Stimulated activated CD8-positive, alpha-beta memory T cell treated with anti-CD3 and anti-CD28 coated beads, Interleukin-7, amount 100 ng/mL, for 48 hours (primary cell): ENCODE measurements at regions not wholly inside any gene's neighbourhood (a gene's known extent, or its start where the extent isn't known, plus 50 kb on each side); places are given as distances from the start of the nearest gene placed in this dataset.
"Not testable (repeated sequence)": the region's sequence is repeated elsewhere in the genome, so short reads cannot be mapped to it uniquely, and the experiment has no call there.

ENCODE experiments used
- DNase-seq, 2 donors: peaks; one replicate each; pipeline ENCODE4 v3.0.0-alpha.2; 2020; ENCODE audit warnings: low read depth in 1 of 2; ENCODE audit errors: extremely low read depth in 1 of 2

- DNase-seq: no peak
Measured at GRCh38 chr5:117587111-117587510, 1012.5 kb upstream of the SEMA6A start.

- DNase-seq: no peak
Measured at GRCh38 chr5:117568622-117569021, 994.0 kb upstream of the SEMA6A start.

GRCh38 chr5:117568126-117568525 is 993.5 kb upstream of the SEMA6A start:
- no peak for DNase-seq

GRCh38 chr5:117562647-117563046 is 988.0 kb upstream of the SEMA6A start:
- no peak for DNase-seq

GRCh38 chr5:117561531-117561930 is 986.9 kb upstream of the SEMA6A start:
- DNase-seq: no peak

GRCh38 chr5:117559005-117559844 is 984.6 kb upstream of the SEMA6A start:
- DNase-seq: no peak

GRCh38 chr5:117551236-117551635 is 976.6 kb upstream of the SEMA6A start:
- DNase-seq: no peak

GRCh38 chr5:117547192-117547591 is 972.6 kb upstream of the SEMA6A start:
- no peak for DNase-seq

GRCh38 chr5:117539692-117540091 is 965.1 kb upstream of the SEMA6A start:
- DNase-seq: no peak

GRCh38 chr5:117533792-117534191 is 959.2 kb upstream of the SEMA6A start:
- DNase-seq: no peak

- not testable (repeated sequence) for DNase-seq
Measured at GRCh38 chr5:117533051-117533670, 958.5 kb upstream of the SEMA6A start.

GRCh38 chr5:117519957-117520500 is 945.4 kb upstream of the SEMA6A start:
- DNase-seq: no peak

- DNase-seq: no peak
Measured at GRCh38 chr5:117504305-117504704, 929.7 kb upstream of the SEMA6A start.

- DNase-seq: no peak
Measured at GRCh38 chr5:117497601-117498000, 923.0 kb upstream of the SEMA6A start.

- no peak for DNase-seq
Measured at GRCh38 chr5:117496801-117497200, 922.2 kb upstream of the SEMA6A start.

- no peak for DNase-seq
Measured at GRCh38 chr5:117494188-117494587, 919.6 kb upstream of the SEMA6A start.

- no peak for DNase-seq
Measured at GRCh38 chr5:117488976-117489500, 914.4 kb upstream of the SEMA6A start.

GRCh38 chr5:117487556-117487955 is 912.9 kb upstream of the SEMA6A start:
- no peak for DNase-seq

- no peak for DNase-seq
Measured at GRCh38 chr5:117486879-117487391, 912.3 kb upstream of the SEMA6A start.

GRCh38 chr5:117486261-117486660 is 911.6 kb upstream of the SEMA6A start:
- DNase-seq: no peak

GRCh38 chr5:117475919-117476318 is 901.3 kb upstream of the SEMA6A start:
- no peak for DNase-seq

GRCh38 chr5:117473165-117473564 is 898.5 kb upstream of the SEMA6A start:
- DNase-seq: no peak
